Activated CD4-positive, alpha-beta T cell treated with anti-CD3 and anti-CD28 coated beads for 4 hours (primary cell): ENCODE measurements at regions not wholly inside any gene's neighbourhood (a gene's known extent, or its start where the extent isn't known, plus 50 kb on each side); places are given as distances from the start of the nearest gene placed in this dataset.

Experiments
- DNase-seq, 2 donors: peaks; one replicate each; pipeline ENCODE4 v3.0.0-alpha.2; 2020

DNA sequence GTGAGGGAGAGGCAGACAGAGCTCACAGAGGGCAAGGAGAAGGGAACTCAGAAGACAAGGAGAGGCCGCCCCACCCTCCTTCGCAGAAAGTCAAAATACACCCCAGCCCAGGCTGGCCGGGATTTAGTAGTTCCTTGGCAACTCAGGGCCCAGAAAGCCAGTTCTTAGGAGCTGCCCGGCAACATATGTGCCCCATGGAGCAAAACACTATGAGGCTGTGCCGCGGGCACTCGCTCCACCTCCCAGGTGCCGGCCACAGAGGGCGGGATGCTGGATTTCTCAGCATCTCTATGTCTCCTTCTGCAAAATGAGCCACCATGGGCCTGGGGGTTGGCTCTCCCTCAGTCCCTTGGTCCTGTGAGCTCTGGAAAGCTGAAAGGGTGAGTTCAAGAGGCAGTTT is 93.8 kb upstream of the CACNA1A start:
- DNase-seq = no peak

DNA sequence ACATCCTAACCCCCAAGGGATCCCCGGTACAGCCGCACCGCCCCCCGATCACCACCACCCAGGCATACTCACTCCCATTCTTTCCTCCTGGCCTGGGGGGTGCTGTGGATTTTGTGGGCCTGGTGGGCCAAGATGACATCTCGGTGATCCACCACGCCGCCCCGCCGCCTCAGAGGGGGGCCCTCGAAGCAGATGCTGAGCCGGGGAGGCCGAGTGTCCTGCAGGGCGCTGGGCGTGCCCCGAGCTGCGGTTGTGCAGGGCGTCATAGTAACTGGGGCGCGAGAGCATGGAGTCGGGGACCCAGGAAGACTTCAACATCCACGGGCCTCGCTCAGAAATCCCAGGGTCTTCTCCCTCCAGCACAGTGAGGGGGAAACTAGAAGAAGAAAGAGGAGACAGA is 93.4 kb upstream of the CACNA1A start:
- DNase-seq = no peak

DNA sequence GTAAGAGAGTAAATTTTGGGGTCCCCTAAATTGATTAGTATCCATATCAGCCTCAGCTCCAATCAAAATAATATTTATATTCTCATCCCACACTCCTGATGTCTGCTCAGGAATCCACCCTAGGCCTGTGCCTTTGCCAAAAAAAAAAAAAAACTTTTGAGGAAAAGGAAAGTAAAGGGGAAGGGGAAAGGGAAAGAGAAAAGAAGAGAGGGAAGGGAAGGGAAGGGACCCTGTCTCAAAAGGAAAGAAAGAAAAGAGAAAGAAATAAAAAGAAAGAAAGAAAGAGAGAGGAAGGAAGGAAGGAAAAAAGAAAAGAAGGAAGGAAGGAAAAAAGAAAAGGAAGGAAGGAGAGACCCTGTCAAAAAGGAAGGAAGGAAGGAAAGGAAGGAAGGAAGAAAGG is 91.8 kb upstream of the CACNA1A start:
- no peak for DNase-seq

DNA sequence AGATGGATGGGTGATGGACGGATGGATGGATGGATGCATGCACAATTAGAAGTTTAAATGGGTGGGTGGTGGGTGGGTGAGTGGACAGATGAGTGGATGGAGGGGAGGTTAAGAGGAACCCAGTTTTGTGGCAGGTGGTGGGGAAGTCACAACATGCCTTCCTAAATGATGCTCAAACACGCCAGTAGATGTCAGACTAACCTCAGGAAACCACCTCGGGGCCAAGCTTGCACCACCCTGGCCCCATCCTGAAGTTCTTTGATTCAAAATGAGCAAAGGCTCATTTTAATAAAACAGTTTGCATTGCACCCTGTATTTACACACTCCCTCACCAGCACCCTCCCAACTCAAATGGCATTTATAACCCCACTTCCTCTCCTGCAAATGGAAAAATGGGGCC is 91.4 kb upstream of the CACNA1A start:
- DNase-seq = peak; percentile 26 to 30

GRCh38 chr19:13588957-13589833 is 82.9 kb upstream of the CACNA1A start:
- DNase-seq = peak; percentile 68 to 81

DNA sequence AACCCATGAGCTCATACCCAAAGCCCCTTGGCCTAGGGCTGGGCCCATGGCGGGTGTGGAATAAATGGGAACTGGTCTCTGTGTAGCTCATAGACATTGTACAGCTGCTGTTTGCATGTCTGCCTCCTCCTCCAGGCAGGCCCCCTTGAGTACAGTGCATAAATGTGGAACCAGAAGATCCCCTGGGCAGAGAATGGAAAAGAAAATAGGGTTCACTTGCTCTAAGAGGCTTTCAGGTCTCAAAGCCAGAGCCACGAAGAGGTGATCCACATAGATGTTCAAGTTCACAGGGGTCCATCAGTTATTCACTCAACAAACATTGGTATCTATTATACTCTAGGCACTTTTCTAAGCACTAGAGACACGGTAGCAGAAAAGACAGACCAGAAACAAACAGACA is 79.2 kb upstream of the CACNA1A start:
- no peak for DNase-seq

DNA sequence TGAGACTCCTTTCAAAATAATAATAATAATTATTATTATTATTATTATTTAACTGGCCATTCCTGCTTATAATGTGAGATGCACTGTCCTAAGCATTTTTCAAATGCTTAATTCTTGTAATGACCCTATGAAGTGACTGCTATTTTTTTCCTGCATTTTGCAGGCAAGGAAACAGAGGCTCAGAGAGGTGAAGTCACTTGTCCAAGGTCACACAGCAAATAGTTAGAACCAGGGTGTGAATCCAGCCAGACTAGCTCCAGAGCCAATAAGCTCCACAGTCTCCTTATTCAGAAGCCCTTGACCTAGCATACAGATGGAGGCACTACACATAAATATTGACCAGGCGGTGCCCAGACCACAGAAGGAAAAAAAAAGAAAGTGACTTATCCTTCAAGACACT is 77.5 kb upstream of the CACNA1A start:
- no peak for DNase-seq

DNA sequence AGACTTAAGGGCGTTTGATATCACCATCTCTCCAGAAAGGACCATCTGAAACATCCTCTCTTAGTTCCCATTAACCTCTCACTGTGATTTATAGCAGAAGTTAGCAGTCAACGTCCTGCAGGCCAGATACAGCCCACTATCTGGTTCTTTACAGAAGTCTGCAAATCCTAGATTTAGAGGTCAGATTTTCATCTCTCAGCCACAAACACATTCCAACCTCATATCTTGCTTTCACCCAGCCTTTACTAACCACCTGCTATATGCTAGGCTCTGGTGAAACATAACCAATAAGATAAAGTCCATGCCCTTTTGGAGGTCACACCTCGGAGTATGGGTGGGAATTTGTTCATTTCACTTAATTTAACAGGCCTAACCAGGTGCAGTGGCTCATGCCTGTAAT is 76.8 kb upstream of the CACNA1A start:
- no peak for DNase-seq

- no peak for DNase-seq
Measured at GRCh38 chr19:13581576-13581975, 75.3 kb upstream of the CACNA1A start.

DNA sequence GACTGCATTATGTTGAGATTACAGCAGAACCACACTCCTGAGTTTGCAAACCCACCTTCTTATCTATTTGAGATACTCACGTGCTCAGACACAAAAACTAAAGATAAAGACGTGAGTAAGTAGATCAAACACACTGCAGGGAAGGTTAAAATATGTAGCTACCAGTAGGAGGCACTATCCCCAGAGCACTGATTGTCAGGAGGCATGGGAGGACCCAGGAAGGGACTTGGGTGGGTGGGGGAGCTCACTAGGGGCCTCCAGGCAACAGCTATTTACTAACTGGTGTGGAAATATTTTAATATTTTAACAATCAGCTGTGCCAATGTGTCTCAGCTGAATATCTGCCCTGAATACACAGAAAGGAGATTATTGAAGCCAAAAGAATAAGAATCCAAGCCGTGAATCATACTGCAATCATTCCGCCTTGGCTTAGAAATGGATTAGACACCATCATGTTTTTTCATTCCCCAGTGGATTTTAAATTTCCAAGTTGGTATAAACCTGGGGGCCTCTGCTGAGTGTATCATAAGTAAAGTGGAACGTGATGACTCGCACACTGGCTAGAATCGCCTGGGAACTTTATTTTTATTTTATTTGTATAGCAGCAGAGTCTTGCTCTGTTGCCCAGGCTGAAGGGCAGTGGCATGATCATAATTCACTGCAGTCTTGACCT is 73.2 kb upstream of the CACNA1A start:
- no peak for DNase-seq

DNA sequence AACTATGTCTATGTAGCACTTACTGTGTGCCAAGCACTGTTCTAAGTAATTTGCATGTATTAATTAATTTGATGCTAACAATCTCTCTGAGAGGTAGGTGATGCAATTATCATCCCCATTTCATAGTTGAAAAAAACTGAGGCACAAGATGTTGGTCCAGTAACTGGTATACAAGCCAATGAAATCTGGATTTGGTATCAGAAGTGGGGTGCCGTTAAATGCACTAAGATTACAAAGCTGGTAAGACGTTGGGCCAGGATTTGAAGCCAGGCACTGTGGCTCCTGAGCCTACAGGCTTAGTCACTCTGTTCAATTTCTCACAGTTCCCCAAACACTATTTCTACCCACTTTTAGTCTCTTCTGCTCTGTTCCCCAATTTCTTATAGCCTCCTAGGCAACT is 70.4 kb upstream of the CACNA1A start:
- DNase-seq = no peak

DNA sequence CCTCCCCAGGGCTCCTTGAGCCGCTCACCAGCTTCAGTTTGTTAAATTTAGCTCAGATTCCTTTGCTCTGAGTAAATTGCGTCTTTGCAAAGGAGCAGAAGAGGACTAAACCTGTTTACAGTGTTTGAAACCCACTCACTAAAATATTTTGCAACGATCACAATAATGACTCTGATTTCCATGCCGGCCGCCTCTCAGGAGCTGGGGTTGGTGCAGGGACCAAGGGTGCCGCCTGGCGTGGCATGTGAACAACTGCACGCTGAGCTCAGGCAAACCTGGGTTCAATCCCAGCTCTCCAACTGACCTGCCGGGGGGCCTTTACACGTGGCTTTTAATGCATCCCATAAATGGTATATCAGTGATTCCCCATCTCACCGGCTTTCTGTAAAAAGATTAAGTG is 68.7 kb upstream of the CACNA1A start:
- DNase-seq = no peak

- DNase-seq = no peak
Measured at GRCh38 chr19:13573056-13573667, 66.9 kb upstream of the CACNA1A start.

GRCh38 chr19:13561461-13561860 is 55.2 kb upstream of the CACNA1A start:
- DNase-seq = no peak

DNA sequence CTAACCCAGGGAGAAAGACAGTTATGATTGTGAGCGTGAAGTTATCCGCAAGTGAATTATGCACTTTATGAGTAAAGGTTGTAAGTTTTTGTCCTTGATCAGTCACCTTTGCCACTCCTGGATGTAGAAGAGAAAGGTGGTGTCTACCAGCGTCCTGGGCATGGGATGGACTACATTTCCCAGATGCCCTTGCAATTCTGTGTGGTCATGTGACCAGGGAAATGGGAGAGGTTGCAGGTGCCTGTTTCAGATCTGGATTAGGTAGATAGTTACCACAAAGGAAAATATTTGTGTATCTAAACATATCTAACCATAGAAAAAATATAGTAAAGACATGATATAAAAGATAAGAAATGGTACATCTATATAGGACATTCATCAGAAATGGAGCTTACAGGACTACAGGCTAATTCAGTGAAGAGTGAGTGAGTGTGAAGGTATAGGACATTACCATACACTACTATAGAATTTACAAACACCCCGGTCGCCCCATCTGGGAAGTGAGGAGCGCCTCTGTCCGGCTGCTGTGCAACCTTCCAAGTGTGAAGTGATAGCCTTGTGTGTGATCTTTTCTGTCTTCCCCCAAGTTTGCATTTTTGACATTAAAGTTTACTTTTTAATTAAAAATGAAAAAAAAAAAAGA is 51.6 kb upstream of the CACNA1A start:
- peak in 1 of 2 donors; percentile 4 for DNase-seq

- no peak for DNase-seq
Measured at GRCh38 chr19:13556552-13556951, 50.3 kb upstream of the CACNA1A start.
